ENCODE measurements at regions not wholly inside any gene's neighbourhood (a gene's known extent, or its start where the extent isn't known, plus 50 kb on each side); places are given as distances from the start of the nearest gene placed in this dataset.

DNA sequence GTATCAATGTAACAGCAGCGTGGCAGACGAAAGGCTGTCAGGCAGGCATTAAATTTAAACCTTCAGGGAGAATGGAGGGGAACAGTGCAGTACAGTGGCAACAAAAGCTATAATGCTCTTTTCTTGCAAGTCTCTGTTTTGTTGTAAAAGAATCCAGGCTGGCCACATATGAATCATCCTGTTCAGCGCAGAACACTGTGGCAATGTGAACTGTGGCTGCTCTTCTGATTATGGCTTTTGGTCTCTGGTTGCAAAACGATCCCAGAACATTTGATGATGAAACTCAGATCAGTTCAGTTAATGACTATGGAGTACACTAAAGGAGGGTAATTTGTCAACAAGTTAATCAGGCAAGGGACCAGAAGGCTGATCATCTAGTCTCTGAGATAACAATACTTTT is 219.7 kb upstream of the SGO1 start:
- TF ChIP-seq, protein P1, sequence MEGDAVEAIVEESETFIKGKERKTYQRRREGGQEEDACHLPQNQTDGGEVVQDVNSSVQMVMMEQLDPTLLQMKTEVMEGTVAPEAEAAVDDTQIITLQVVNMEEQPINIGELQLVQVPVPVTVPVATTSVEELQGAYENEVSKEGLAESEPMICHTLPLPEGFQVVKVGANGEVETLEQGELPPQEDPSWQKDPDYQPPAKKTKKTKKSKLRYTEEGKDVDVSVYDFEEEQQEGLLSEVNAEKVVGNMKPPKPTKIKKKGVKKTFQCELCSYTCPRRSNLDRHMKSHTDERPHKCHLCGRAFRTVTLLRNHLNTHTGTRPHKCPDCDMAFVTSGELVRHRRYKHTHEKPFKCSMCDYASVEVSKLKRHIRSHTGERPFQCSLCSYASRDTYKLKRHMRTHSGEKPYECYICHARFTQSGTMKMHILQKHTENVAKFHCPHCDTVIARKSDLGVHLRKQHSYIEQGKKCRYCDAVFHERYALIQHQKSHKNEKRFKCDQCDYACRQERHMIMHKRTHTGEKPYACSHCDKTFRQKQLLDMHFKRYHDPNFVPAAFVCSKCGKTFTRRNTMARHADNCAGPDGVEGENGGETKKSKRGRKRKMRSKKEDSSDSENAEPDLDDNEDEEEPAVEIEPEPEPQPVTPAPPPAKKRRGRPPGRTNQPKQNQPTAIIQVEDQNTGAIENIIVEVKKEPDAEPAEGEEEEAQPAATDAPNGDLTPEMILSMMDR (IDR thresholded peaks at IDR 0.05): no peak
- TF ChIP-seq POLR2A (IDR thresholded peaks at IDR 0.05): no peak
- no peak for TF ChIP-seq POLR2AphosphoS5 (IDR thresholded peaks at IDR 0.05)
